Activated T-helper 1 cell treated with anti-CD3 and anti-CD28 coated beads, Interleukin-2, amount 50 U/mL, for 16 hours (primary cell): ENCODE measurements at regions not wholly inside any gene's neighbourhood (a gene's known extent, or its start where the extent isn't known, plus 50 kb on each side); places are given as distances from the start of the nearest gene placed in this dataset.
"Not testable (repeated sequence)": the region's sequence is repeated elsewhere in the genome, so short reads cannot be mapped to it uniquely, and the experiment has no call there.

Experiments
- DNase-seq, 2 donors: peaks; one replicate each; pipeline ENCODE4 v3.0.0-alpha.2; 2020; ENCODE audit warnings: low read depth in 1 of 2, low spot score in 1 of 2

DNA sequence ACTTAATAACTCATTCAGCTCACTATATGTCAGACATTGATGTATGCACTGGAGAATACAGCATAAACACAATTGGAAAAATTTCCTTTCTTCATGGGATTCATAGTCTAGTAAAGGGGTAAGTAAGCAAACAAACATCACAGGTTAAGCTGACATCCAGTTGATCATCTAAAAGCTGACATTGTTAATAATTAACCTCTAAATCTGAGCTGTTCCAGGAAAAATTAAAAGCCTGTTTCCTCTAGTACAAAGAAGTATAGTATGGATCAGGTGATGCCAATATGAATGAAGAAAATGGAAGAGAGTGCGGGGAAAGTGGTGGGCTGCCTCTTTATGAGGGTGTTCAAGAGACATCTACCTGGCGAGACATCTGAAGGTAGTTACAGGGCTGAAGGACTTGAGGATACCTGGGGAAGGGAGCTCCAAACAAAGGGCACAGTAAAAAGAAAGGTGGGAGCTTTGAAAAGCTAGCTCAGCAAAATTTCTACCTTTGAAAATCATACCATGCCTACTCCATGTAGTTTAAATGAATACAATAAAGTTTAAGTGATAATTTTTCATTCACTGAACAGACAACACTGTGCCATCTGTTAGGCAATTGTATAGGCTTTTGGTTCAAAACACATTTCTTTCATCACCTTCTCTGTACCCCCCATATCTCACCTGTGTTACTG is 619.3 kb downstream of the TRIB2 start:
- no peak for DNase-seq

DNA sequence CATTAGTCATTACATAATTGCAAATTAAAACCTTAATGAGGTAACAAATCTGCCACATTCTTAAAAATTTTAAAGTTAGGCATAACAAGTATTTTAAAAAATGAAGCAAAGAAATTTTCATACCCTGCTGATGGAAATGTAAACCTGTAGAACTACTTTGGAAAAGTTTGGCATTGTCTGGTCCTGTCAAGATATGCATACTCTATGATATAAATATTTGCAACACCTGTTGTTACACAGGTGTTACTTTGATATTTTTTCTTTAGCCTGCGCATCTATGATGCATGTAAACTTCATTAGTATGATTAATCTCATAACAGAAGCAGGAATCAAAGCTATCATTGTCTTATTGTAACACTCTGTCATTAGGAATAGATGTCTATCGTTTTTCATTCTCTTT is 634.3 kb downstream of the TRIB2 start:
- DNase-seq = no peak

DNA sequence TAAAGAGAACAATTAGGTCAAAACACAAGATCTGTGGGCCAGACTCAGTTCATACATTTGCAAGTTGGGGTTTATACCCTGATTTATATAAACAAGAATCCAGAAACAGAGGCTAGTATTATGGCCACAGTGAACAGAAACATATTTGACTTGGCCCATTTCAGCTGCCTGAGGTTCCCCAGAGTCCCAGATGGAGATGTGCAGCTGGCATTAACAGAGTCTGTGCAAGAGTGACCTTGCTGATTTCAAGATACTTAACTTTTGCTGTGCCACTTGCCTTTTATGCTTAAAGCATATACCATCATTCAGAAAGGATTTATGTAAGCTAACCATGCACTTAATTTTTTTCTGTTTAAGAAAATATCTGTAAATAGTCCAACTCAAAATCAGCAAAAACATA is 636.3 kb downstream of the TRIB2 start:
- DNase-seq = no peak

DNA sequence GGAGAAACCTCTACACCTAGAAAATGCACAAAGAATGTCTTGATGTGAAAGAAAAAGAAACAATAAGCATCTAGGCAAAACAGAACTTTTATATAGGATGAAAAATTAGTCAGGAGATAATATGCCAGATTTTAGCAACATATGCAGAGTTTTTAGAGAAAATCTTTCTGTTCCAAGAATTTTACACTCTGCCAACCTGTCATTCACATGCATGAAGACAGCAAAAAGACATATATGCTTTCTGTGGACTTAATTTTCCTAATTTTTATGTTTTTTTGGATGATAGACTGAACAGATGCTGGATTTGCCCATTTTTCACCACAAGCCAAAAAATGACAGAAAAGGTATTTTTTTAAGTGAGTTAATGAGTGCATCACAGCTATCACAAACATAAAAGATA is 637.3 kb downstream of the TRIB2 start:
- DNase-seq = no peak

DNA sequence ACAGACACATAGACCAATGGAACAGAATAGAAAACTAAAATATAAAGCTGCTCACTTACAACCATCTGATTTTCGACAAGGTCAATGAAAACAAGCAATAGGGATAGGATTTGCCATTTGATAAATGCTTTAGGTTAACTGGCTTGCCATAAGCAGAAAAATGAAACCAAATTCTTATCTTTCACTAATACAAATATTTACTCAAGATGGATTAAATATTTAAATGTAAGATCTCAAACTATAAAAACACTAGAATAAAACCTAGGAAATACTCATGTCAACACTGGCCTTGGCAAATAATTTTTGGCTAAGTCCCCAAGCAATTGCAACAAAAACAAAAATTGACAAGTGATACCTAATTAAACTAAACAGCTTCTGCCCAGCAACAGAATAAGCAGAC is 665.2 kb downstream of the TRIB2 start:
- DNase-seq = not testable (repeated sequence)

DNA sequence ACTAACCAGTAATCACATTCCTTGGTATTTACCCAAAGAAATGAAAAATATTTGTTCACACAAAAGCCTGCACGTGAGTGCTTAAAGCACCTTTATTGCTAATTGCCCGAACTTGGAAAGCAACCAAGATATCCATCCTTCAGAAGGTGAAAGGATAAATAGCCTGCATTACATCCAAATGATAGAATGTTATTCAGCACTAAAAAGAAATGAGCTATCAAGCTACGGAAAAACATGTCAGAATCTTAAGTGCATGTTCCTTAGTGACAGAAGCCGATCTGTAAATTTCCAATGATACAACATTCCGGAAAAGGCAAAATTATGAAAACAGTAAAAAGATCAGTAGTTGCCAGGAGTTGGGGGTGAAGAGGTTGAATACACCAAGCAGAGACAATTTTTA is 672.4 kb downstream of the TRIB2 start:
- not testable (repeated sequence) for DNase-seq

DNA sequence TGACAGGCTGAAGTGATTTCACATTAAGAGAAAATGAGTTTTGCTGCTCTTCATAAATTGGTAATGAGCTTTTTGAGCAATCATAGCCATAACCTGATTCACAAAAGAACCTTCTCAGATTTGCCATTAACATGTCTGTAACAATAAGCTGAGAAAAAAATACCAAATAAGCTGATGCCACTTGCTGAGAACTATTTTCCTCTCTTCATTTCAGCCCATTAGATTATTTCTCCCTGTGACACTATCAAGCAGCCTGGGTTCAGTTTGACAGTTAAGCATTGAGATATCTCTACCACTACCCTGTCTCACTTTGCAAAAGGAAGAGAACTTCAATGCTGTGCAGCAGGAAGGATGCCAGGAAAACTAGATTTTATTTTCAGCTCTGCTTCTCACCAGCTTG is 673.9 kb downstream of the TRIB2 start:
- no peak for DNase-seq

DNA sequence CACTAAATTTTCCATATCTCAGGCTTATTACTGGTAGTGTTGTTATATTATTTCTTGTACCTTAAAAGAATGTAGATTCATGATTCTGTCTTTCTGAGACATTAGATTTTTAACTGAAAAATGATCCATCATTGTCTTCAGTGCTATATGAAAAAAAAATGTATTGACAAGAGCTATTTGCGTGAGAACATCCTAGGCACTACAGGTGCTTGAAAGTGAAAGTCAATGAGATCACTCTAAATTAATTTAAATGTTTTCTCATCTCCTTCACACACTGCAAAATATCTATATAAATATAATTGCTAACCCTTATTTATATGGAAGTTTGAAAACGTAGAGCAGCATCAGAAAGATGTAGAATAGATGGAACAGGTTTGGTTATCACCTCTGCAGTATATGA is 684.6 kb downstream of the TRIB2 start:
- DNase-seq = no peak

DNA sequence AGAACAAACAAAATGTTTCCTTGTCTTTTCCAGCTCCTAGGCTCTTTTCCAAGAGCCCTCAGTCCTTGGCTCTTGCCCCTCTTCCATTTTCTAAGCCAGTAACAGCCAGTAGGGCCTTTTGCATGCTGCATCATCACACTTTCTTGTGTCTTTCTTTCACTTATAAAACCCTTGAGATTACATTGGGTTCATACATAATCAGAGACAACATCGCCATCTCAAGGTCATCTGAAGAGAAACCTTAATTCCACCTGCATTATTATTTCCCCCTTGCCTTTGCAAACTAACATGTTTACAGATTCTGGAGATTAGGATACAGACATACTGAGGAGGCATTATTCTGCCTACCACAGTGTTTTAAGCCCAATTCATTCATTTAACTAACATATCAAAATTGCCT is 697.3 kb downstream of the TRIB2 start:
- no peak for DNase-seq

DNA sequence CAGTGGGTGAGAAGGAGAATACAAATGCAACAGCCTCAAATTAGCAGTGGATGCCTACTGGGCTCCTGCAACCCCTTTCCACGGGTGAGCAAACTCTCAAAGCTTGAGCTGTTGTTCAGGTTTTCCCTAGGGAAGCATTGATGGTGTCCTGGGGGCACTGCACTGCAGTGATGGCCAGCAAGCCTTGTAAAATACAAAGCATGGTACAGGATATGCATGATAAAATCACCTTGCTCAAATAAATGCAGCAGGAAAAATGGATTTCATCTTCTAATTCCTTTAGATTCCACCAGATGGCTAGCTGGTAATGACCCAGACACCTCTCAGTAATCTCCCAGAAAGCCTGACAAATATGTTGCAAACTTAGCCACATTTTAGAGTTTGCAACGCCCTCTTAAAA is 698.2 kb downstream of the TRIB2 start:
- no peak for DNase-seq

DNA sequence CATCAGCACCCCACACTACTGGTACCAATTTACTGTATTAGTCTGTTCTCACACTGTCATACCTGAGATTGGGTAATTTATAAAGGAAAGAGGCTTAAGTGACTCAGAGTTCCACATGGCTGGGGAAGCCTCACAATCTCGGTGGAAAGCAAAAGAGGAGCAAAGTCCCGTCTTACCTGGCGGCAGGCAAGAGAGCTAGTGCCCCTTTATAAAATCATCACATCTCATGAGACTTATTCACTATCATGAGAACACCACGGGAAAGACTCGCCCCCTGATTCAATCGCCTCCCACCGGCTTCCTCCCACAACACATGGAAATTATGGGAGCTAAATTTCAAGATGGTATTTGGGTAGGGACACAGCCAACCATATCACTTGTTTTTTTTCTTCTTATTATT is 717.2 kb downstream of the TRIB2 start:
- DNase-seq = no peak

DNA sequence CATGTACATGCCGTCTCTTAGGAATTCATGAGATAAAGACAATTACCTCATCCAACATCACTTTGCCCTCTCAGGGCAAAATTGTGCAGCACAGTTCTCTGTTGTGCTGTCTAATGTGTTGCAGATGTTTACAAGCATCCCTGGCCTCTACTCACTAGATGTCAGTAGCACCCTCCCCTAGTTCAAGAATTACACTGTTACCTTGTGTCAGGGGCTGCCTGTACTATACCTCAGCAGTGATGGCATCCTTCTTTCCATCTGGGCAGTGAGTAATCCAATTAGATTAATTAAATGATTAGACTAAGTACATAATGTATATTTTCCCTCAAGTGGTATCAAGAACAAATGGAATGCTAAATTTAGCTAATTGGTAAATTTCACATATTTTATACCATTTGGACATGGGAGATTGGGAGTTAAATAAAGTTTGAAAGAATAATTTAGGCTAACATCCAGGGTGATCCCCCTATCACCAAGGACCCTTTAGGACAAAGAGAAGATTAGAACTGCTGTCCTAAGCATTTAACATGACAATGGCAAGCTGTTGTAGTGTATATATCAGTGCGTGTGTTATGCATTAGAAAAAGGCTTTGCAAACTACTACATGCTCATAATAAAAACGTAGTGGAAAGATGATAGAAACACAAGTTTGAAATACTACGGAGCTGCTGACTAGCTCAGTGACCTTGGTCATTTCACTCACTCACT is 727.0 kb downstream of the TRIB2 start:
- not testable (repeated sequence) for DNase-seq

DNA sequence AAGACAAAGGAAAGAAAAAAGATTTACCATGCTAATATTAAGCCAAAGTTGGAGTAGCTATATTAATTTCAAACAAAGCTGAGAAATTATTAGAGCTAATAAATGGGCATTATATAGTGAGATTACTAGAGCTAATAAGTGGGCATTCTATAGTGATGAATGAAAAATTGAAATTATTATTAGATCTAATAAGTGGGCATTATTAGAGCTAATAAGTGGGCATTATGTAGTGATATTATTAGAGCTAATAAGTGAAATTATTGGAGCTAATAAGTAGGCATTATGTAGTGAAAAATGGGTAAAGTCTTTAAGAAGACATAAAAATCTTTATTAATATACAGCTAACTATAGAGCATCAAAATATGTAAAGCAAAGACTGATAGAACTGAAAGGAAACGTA is 745.7 kb downstream of the TRIB2 start:
- no peak for DNase-seq

DNA sequence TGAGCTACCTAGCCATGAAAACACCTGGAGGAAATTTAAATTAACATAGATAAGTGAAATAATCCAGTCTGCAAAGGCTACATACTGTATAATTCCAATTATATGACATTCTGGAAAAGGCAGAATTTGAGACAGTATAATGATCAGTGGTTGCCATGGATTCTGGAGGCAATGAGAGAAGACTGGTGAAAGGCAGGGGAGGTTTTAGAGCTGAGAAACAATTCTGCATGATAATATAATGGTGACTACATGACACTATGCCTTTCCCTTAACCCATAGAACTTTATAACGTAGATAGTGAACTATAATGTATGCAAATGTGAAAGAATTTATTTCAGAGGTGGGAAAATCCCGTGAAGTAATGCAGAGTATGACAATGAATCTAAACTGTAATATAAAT is 749.3 kb downstream of the TRIB2 start:
- no peak for DNase-seq

DNA sequence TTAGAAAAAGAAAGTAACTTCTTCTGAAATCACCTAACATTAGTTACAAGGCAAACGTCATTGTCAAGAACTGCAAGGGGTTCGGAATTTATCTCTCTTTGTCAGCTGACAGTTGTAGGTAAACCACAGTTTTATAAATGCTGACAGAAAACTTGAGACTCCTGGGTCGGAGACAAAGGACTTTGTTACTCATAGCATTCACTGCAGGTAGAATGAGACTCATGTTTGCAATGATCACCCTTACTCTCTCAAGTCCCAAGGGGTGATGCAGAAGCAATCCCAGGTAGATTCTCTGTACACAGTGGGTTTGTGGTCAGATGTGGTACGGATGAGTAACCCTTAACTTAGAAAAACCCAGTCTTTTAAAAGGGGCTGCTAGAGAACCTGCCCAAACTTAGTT is 757.8 kb downstream of the TRIB2 start:
- DNase-seq = no peak

DNA sequence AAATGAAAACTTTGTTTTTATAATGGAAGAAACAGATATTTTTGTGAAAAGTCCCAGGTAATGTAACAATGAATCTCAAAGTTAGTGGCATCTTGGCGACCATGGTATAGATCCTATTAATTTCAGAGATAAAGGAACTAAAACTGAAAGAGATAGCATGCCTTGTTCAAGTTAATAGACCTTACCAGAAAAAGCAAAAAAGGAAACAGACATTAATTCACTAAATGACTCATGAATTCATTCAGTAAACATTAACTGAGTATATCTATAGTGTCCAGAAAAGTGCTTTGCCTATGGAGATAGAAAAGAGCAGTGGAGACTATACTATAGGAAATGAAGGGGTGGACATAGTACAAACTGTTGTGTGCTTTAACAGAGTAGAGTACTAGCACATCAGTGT is 763.3 kb downstream of the TRIB2 start:
- DNase-seq = no peak

DNA sequence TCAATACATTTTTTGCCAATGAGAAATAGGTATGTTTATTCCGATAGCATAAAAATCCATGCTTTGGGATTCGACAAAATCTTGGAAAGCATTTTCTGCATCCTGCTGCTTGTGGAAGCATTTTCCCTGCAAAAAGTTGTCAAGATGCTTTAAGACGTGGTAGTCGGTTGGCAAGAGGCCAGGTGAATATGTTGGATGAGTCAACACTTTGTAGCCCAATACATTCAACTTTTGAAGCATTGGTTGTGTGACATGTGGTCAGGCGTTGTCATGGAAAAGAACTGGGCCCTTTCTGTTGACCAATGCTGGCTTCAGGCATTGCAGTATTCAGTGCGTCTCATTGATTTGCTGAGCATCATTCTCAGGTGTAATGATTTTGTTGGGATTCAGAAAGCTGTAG is 764.5 kb downstream of the TRIB2 start:
- no peak for DNase-seq

DNA sequence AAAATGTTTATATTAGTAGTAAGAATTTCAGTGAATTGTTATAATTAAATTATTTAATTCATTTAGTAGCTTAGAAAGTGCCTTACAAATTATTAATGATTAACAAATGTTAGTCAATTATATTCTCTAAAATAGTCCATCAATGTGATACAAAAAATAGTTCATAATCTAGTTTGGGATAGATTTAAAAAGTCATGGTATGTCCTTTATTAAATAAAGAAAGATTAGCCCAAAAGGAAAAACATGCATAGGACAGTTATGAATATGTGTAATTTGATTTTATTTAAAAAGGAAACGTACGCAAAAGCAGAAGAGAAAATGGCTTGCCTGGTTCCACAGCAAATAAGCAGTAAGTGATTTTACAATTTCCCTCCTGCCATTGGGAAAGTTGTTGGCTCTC is 768.5 kb downstream of the TRIB2 start:
- DNase-seq = no peak

DNA sequence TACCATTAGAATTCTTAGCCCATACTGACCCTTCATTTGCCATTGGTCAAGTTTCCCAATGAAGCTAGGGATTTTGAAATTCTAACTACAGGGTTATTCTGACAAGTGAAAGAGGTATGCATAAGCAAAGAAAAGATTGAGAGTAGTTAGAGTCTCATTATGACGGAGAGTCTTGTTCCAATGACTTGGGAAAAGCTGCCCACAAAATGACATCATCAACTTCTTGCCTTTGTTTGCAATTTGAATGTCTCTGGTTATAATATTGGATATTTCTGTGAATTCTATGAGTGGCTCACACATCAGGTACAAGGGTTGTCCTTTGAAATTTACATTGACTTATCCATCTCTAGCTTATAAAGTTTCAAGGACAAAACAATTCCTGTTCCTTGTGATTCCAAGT is 772.2 kb downstream of the TRIB2 start:
- no peak for DNase-seq

DNA sequence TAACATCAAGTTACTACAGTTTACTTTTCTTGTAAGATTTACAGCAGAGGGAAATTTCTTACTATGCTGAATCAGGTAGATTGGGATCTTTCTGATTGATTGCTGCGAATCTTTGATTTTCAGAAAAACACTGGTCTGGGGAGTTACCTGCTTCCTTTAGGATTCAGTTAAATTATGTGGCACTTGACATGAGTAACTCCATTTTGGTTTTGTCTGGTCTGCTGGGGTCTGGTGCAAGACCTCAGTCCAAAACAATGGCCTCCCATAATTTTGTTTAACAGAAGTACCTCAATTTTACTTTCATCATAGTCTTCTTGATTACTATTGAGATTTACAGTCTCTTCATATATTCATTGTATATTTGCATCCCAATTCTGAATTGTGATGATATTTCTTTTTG is 775.5 kb downstream of the TRIB2 start:
- no peak for DNase-seq

DNA sequence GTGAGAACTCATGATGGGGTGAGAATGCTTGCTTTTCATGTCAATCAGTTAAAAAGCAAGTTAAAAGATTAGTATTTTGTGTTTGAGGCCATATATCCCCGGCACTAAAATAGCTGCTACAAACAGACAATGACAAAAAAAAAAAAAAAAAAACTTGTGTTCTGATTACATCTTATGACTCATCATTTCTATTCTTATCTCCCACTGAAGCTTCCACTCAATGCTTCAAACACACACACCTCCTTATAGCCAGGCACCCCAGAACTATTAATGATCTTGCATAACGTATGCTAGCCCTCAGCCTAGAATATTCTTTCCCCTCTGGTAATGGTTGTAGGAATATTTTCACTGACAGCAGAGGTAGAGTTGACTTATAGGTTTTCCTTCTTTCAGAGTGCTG is 778.3 kb downstream of the TRIB2 start:
- no peak for DNase-seq

DNA sequence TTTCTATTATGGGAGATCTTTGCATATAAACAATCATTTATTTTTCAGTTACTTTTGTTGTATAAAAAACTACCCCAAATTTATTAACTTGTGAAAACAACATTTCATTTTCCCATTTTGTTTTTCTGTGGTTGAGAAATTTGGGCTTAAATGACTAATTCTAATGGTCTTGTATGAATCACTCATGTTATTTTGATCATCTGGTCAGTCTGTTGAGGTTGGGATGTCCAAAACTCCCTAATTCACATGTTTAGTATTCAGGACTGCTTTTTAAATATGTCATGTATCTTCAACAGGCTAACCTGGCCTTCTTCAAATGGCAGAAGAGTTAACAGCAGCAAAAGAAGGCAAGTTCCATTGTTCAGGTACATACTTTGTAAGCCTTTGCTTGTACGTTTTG is 788.1 kb downstream of the TRIB2 start:
- DNase-seq = no peak

DNA sequence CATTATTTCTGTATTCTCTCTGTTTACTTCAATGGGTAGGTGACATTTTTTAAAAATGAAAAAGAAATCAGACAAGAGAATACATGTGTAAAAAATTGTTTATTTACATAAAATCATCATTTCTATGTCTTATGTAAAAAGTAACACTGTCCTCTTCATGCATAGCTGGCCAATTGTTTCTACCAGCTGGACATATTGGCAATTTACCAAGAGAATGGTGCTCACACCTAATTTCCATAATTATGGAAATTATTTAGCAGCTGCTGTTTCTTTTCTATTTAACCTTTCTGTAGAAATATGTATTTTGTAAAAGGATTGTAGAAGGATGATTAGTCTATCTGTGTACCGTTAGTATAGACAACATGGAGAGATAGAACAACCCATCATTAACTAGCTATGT is 791.9 kb downstream of the TRIB2 start:
- no peak for DNase-seq
